GM23338 (cell line): ENCODE measurements at regions not wholly inside any gene's neighbourhood (a gene's known extent, or its start where the extent isn't known, plus 50 kb on each side); places are given as distances from the start of the nearest gene placed in this dataset.
A peak's percentile ranks its signal among the peaks of the same experiment; 100 is the strongest.
"Not testable (repeated sequence)": the region's sequence is repeated elsewhere in the genome, so short reads cannot be mapped to it uniquely, and the experiment has no call there.

Experiments
- ATAC-seq: fragments of 200-7000 bp; cut with Tn5 transposase; 3 replicates; pipeline ENCODE4 v1.9.1; 2020
- DNase-seq: peaks from one replicate; pipeline ENCODE4 v3.0.0-alpha.2; 2015; ENCODE audit warnings: low spot score
- H2AFZ ChIP-seq: fragments of 200-600 bp; sonication (generic); 2 replicates; pipeline ENCODE4 v1.8.0; 2016; ENCODE audit warnings: antibody characterized with exemption, mild to moderate bottlenecking, moderate library complexity
- H3F3A ChIP-seq: fragments of 200-600 bp; sonication (generic); replicated peaks from 2 replicates; pipeline ENCODE4 v1.8.0; 2017; ENCODE audit warnings: antibody characterized with exemption, mixed run types, low read depth
- H3K27ac ChIP-seq: fragments of 200-600 bp; sonication (generic); 2 replicates; pipeline ENCODE4 v1.6.1; 2016; ENCODE audit warnings: low read depth
- H3K27me3 ChIP-seq: fragments of 200-600 bp; sonication (generic); 2 replicates; pipeline ENCODE4 v1.8.0; 2016; ENCODE audit warnings: mild to moderate bottlenecking, mixed run types, moderate library complexity; ENCODE audit not compliant: insufficient read depth
- H3K36me3 ChIP-seq: fragments of 200-600 bp; sonication (generic); 2 replicates; pipeline ENCODE4 v1.8.0; 2016; ENCODE audit warnings: mild to moderate bottlenecking; ENCODE audit not compliant: insufficient read depth
- H3K4me1 ChIP-seq: fragments of 200-600 bp; sonication (generic); 2 replicates; pipeline ENCODE4 v1.8.0; 2016; ENCODE audit warnings: mild to moderate bottlenecking, moderate library complexity; ENCODE audit not compliant: insufficient read depth
- H3K4me2 ChIP-seq: fragments of 200-600 bp; sonication (generic); 2 replicates; pipeline ENCODE4 v1.7.1; 2017; ENCODE audit warnings: mixed run types
- H3K4me3 ChIP-seq: fragments of 200-600 bp; sonication (generic); 2 replicates; pipeline ENCODE4 v1.6.1; 2016; ENCODE audit warnings: mixed run types
- H3K79me2 ChIP-seq: fragments of 200-600 bp; sonication (generic); replicated peaks from 2 replicates; pipeline ENCODE4 v1.8.0; 2017; ENCODE audit warnings: mild to moderate bottlenecking; ENCODE audit not compliant: insufficient read depth
- H3K9me2 ChIP-seq: fragments of 200-600 bp; sonication (generic); 2 replicates; pipeline ENCODE4 v1.8.0; 2017; ENCODE audit not compliant: insufficient read depth
- H4K20me1 ChIP-seq: fragments of 200-600 bp; sonication (generic); replicated peaks from 2 replicates; pipeline ENCODE4 v1.8.0; 2017; ENCODE audit warnings: mild to moderate bottlenecking; ENCODE audit not compliant: insufficient read depth
- H3K27ac Mint-ChIP-seq: 2 replicates; pipeline ENCODE4 v1.8.0; 2020; ENCODE audit warnings: inconsistent platforms, mild to moderate bottlenecking, moderate library complexity, mixed read lengths
- H3K27me3 Mint-ChIP-seq: 3 replicates; pipeline ENCODE4 v1.8.0; 2022; ENCODE audit warnings: low read depth, mild to moderate bottlenecking, moderate library complexity, mixed read lengths, inconsistent platforms; ENCODE audit not compliant: insufficient read depth, poor library complexity
- H3K36me3 Mint-ChIP-seq: 3 replicates; pipeline ENCODE4 v1.8.0; 2021; ENCODE audit warnings: low read depth, mild to moderate bottlenecking, inconsistent platforms, moderate library complexity, mixed read lengths
- H3K4me1 Mint-ChIP-seq: 3 replicates; pipeline ENCODE4 v1.8.0; 2020; ENCODE audit warnings: mild to moderate bottlenecking, inconsistent platforms, mixed read lengths
- H3K4me3 Mint-ChIP-seq: 3 replicates; pipeline ENCODE4 v1.8.0; 2021; ENCODE audit warnings: moderate library complexity, mild to moderate bottlenecking, inconsistent platforms, mixed read lengths
- H3K9me3 Mint-ChIP-seq: 3 replicates; pipeline ENCODE4 v1.8.0; 2020; ENCODE audit warnings: moderate library complexity, mild to moderate bottlenecking, inconsistent platforms, mixed read lengths
- CTCF ChIP-seq, 2 experiments: fragments of 200-600 bp in 1 of 2; sonication (generic) in 1 of 2; conservative IDR thresholded peaks; 2 replicates each; pipeline versions ENCODE4 v1.5.1 to v1.6.1; 2016 to 2017; ENCODE audit warnings: antibody characterized with exemption in 2 of 2, low read depth in 2 of 2, mild to moderate bottlenecking in 2 of 2, moderate library complexity in 1 of 2
- EZH2 ChIP-seq: fragments of 200-600 bp; sonication (generic); IDR thresholded peaks from one replicate; pipeline ENCODE4 v1.8.0; 2017; ENCODE audit warnings: antibody characterized with exemption, mild to moderate bottlenecking, low read depth; ENCODE audit not compliant: unreplicated experiment
- NANOG ChIP-seq: IDR thresholded peaks from 2 replicates; pipeline ENCODE4 v1.6.1; 2016; ENCODE audit warnings: antibody characterized with exemption, borderline replicate concordance
- ZNF114 ChIP-seq: fragments of 250-450 bp; sonication (Bioruptor Pico); IDR thresholded peaks from 2 replicates; pipeline ENCODE4 v1.5.0; 2020; ENCODE audit warnings: mild to moderate bottlenecking, moderate library complexity
- TF ChIP-seq, protein P1 (sequence below): fragments of 250-450 bp; sonication (Bioruptor Pico); IDR thresholded peaks from 2 replicates; pipeline ENCODE4 v1.5.0; 2020; ENCODE audit warnings: mild to moderate bottlenecking, moderate library complexity

GRCh38 chr6:23784301-23784919 lies 341.6 kb upstream of the NRSN1 start (continued):
- TF ChIP-seq, protein P1, sequence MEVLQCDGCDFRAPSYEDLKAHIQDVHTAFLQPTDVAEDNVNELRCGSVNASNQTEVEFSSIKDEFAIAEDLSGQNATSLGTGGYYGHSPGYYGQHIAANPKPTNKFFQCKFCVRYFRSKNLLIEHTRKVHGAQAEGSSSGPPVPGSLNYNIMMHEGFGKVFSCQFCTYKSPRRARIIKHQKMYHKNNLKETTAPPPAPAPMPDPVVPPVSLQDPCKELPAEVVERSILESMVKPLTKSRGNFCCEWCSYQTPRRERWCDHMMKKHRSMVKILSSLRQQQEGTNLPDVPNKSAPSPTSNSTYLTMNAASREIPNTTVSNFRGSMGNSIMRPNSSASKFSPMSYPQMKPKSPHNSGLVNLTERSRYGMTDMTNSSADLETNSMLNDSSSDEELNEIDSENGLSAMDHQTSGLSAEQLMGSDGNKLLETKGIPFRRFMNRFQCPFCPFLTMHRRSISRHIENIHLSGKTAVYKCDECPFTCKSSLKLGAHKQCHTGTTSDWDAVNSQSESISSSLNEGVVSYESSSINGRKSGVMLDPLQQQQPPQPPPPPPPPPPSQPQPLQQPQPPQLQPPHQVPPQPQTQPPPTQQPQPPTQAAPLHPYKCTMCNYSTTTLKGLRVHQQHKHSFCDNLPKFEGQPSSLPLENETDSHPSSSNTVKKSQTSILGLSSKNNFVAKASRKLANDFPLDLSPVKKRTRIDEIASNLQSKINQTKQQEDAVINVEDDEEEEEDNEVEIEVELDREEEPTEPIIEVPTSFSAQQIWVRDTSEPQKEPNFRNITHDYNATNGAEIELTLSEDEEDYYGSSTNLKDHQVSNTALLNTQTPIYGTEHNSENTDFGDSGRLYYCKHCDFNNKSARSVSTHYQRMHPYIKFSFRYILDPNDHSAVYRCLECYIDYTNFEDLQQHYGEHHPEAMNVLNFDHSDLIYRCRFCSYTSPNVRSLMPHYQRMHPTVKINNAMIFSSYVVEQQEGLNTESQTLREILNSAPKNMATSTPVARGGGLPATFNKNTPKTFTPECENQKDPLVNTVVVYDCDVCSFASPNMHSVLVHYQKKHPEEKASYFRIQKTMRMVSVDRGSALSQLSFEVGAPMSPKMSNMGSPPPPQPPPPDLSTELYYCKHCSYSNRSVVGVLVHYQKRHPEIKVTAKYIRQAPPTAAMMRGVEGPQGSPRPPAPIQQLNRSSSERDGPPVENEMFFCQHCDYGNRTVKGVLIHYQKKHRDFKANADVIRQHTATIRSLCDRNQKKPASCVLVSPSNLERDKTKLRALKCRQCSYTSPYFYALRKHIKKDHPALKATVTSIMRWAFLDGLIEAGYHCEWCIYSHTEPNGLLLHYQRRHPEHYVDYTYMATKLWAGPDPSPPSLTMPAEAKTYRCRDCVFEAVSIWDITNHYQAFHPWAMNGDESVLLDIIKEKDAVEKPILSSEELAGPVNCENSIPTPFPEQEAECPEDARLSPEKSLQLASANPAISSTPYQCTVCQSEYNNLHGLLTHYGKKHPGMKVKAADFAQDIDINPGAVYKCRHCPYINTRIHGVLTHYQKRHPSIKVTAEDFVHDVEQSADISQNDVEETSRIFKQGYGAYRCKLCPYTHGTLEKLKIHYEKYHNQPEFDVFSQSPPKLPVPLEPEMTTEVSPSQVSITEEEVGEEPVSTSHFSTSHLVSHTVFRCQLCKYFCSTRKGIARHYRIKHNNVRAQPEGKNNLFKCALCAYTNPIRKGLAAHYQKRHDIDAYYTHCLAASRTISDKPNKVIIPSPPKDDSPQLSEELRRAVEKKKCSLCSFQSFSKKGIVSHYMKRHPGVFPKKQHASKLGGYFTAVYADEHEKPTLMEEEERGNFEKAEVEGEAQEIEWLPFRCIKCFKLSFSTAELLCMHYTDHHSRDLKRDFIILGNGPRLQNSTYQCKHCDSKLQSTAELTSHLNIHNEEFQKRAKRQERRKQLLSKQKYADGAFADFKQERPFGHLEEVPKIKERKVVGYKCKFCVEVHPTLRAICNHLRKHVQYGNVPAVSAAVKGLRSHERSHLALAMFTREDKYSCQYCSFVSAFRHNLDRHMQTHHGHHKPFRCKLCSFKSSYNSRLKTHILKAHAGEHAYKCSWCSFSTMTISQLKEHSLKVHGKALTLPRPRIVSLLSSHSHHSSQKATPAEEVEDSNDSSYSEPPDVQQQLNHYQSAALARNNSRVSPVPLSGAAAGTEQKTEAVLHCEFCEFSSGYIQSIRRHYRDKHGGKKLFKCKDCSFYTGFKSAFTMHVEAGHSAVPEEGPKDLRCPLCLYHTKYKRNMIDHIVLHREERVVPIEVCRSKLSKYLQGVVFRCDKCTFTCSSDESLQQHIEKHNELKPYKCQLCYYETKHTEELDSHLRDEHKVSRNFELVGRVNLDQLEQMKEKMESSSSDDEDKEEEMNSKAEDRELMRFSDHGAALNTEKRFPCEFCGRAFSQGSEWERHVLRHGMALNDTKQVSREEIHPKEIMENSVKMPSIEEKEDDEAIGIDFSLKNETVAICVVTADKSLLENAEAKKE (CRISPR knock-in tag): no peak
- TF ChIP-seq EZH2: no peak

DNA sequence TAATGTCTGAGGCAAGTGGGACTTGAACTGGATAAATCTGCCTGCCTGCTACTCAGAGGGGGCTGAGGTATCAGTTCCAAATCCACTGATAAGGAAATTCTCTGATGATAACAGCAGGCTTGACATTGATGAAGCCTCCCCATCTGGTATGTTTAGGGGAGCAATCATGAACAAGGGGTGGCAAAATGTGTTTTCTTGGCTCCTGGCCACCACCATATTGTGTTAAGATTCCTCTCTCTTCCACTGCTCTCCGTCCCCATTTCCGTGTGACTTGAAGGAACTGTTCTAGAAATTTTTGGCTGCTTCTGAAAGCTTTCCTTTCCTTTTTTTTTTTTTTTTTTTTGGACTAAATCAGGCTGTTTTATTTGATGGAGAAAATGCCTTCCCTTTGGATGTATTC lies 335.3 kb upstream of the NRSN1 start:
- Histone ChIP-seq H3F3A (no peaks in the 10 kb centered on the region), H4K20me1 (no peaks in the 10 kb centered on the region), H3K79me2 (no peaks in the 10 kb centered on the region), H3K4me3 (no peak overlapping the region), H3K9me2 (peaks cover 11% of the 10 kb centered on the region), H3K27me3 (no peaks in the 10 kb centered on the region), H3K4me1 (no peaks in the 10 kb centered on the region), H2AFZ (no peak overlapping the region), H3K36me3 (no peaks in the 10 kb centered on the region), H3K27ac (no peak overlapping the region), H3K4me2 (no peak overlapping the region)
- ATAC-seq (no peak), DNase-seq (no peak)
- Mint-ChIP-seq H3K27me3 (peaks cover 2% of the 10 kb centered on the region), H3K4me1 (peaks cover 7% of the 10 kb centered on the region; the same call in 2 of the 3 replicates), H3K9me3 (no peaks in the 10 kb centered on the region), H3K36me3 (no peaks in the 10 kb centered on the region), H3K27ac (no peak overlapping the region), H3K4me3 (no peak overlapping the region)
- no peak for TF ChIP-seq EZH2
- TF ChIP-seq NANOG: no peak

DNA sequence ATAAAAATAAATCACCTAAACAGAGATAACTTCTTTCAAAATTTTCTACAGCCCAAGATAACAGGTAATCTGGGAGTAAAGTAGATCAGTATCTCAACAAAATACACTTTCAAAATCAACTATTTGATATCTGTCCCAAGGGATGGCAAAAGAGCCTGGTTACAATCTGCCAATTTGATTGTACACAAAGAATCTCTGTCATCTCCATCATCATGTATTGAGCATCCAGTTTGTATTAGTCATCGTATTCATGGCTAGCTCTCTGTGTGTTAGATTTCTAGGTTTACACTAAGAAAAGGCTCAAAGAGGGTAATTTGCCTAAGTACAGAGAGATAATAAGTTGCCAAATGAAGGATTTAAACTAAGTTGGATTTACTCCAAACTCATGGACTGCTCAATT lies 329.0 kb upstream of the NRSN1 start:
- no peak for TF ChIP-seq CTCF (conservative IDR thresholded peaks at IDR 0.05; ENCODE audit: low read depth in 2 of 2)
- no peak for TF ChIP-seq ZNF114
- ATAC-seq: no peak
- 0 out of 2 replicates have a peak overlapping the region, but pooled peaks have one; percentile 56 for H2AFZ ChIP-seq
- Mint-ChIP-seq H3K4me3 (no peak overlapping the region), H3K4me1 (no peaks in the 10 kb centered on the region), H3K27me3 (no peaks in the 10 kb centered on the region), H3K36me3 (no peaks in the 10 kb centered on the region), H3K27ac (no peak overlapping the region), H3K9me3 (no peaks in the 10 kb centered on the region)
- H3K79me2 ChIP-seq: no peaks in the 10 kb centered on the region
- H3K4me2 ChIP-seq: no peak overlapping the region
- H3K27ac ChIP-seq: no peak overlapping the region
- H3K36me3 ChIP-seq: no peaks in the 10 kb centered on the region
- H3K4me3 ChIP-seq: no peak overlapping the region
- H3F3A ChIP-seq: no peaks in the 10 kb centered on the region
- DNase-seq: no peak
- 0 out of 2 replicates have a peak, but pooled peaks cover 9% of the 10 kb centered on the region for H3K9me2 ChIP-seq
- H4K20me1 ChIP-seq: no peaks in the 10 kb centered on the region
- H3K27me3 ChIP-seq: no peaks in the 10 kb centered on the region
- no peaks in the 10 kb centered on the region for H3K4me1 ChIP-seq

DNA sequence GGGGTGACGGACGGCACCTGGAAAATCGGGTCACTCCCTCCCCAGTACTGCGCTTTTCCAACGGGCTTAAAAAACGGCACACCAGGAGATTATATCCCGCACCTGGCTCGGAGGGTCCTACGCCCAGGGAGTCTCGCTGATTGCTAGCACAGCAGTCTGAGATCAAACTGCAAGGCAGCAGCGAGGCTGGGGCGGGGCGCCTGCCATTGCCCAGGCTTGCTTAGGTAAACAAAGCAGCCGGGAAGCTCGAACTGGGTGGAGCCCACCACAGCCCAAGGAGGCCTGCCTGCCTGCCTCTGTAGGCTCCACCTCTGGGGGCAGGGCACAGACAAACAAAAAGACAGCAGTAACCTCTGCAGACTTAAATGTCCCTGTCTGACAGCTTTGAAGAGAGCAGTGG lies 321.7 kb upstream of the NRSN1 start:
- peaks cover 20% of the 10 kb centered on the region for H3K9me3 Mint-ChIP-seq
- not testable (repeated sequence) for H3K4me1 Mint-ChIP-seq, H3K36me3 Mint-ChIP-seq, H3F3A ChIP-seq, H3K27me3 Mint-ChIP-seq, ATAC-seq, H3K4me3 ChIP-seq, H3K4me3 Mint-ChIP-seq, H2AFZ ChIP-seq, H3K36me3 ChIP-seq, H3K4me2 ChIP-seq, H3K27me3 ChIP-seq, DNase-seq, H3K27ac ChIP-seq, H3K9me2 ChIP-seq, H4K20me1 ChIP-seq, H3K79me2 ChIP-seq, H3K27ac Mint-ChIP-seq, H3K4me1 ChIP-seq
